ENCODE measurements at regions not wholly inside any gene's neighbourhood (a gene's known extent, or its start where the extent isn't known, plus 50 kb on each side); places are given as distances from the start of the nearest gene placed in this dataset.

DNA sequence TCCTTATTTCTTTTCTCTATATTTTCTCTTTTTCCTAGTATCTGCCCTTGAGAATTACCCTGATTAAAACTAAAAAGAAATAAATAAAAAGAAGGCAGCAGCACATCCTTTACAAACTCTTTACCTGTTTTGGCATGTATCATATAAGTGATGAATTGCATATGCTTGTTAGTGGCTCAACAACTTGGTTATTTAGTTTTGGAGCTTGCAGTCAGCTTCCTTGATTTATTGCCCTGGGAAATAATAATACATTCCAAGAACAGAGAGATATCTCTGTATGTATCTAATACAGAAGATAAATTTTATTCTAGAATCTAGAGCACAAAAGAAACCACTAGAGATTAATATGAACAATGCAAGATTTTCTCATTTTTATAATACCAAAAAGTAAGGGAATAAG is 139.8 kb upstream of the ZC3H15 start:
- no peak overlapping the region for H3K4me3 ChIP-seq (ENCODE audit: low read depth, low read length)
- Mint-ChIP-seq H3K9me3 (ENCODE audit: unreplicated experiment) (no peaks in the 10 kb centered on the region), H3K4me3 (ENCODE audit: unreplicated experiment) (no peak overlapping the region), H3K36me3 (ENCODE audit: insufficient read depth, unreplicated experiment) (no peaks in the 10 kb centered on the region), H3K27me3 (ENCODE audit: insufficient read depth, unreplicated experiment) (no peaks in the 10 kb centered on the region), H3K27ac (ENCODE audit: unreplicated experiment) (no peak overlapping the region), H3K4me1 (ENCODE audit: low read depth, unreplicated experiment) (no peaks in the 10 kb centered on the region)
- no peaks in the 10 kb centered on the region for H3K4me1 ChIP-seq
- no peaks in the 10 kb centered on the region for H3K27me3 ChIP-seq (replicated peaks; ENCODE audit: control insufficient read depth, insufficient read depth, low read length)
- intact Hi-C loops (cut with micrococcal nuclease; ENCODE audit: unreplicated experiment), result no loop called here
- H3K9me3 ChIP-seq, result no peaks in the 10 kb centered on the region
- BruUV-seq (replicated peaks), result no TSS peak
- DNase-seq, result no peak
- H3K36me3 ChIP-seq (ENCODE audit: control insufficient read depth, insufficient read depth, low read length), result no peaks in the 10 kb centered on the region
- POLR2A ChIA-PET, result no interaction called here
- CTCF ChIA-PET, result no interaction called here
- TF ChIP-seq, protein P1, sequence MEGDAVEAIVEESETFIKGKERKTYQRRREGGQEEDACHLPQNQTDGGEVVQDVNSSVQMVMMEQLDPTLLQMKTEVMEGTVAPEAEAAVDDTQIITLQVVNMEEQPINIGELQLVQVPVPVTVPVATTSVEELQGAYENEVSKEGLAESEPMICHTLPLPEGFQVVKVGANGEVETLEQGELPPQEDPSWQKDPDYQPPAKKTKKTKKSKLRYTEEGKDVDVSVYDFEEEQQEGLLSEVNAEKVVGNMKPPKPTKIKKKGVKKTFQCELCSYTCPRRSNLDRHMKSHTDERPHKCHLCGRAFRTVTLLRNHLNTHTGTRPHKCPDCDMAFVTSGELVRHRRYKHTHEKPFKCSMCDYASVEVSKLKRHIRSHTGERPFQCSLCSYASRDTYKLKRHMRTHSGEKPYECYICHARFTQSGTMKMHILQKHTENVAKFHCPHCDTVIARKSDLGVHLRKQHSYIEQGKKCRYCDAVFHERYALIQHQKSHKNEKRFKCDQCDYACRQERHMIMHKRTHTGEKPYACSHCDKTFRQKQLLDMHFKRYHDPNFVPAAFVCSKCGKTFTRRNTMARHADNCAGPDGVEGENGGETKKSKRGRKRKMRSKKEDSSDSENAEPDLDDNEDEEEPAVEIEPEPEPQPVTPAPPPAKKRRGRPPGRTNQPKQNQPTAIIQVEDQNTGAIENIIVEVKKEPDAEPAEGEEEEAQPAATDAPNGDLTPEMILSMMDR (IDR thresholded peaks at IDR 0.05; ENCODE audit: insufficient read depth in 1 of 2, low read depth in 1 of 2, low read length in 1 of 2, severe bottlenecking in 1 of 2, unreplicated experiment in 1 of 2), result no peak

- H3K36me3 ChIP-seq (ENCODE audit: control insufficient read depth, insufficient read depth, low read length), result no peaks in the 10 kb centered on the region
- TF ChIP-seq, protein P1 (IDR thresholded peaks at IDR 0.05; ENCODE audit: insufficient read depth in 1 of 2, low read depth in 1 of 2, low read length in 1 of 2, severe bottlenecking in 1 of 2, unreplicated experiment in 1 of 2), result no peak
- CTCF ChIA-PET, result no interaction called here
- H3K4me1 ChIP-seq, result no peaks in the 10 kb centered on the region
- H3K9me3 ChIP-seq, result no peaks in the 10 kb centered on the region
- intact Hi-C loops (cut with micrococcal nuclease; ENCODE audit: unreplicated experiment), result no loop called here
- POLR2A ChIA-PET, result no interaction called here
- H3K27me3 ChIP-seq (replicated peaks; ENCODE audit: control insufficient read depth, insufficient read depth, low read length), result no peaks in the 10 kb centered on the region
- no peak overlapping the region for H3K4me3 ChIP-seq (ENCODE audit: low read depth, low read length)
- Mint-ChIP-seq H3K36me3 (ENCODE audit: insufficient read depth, unreplicated experiment) (no peaks in the 10 kb centered on the region), H3K27me3 (ENCODE audit: insufficient read depth, unreplicated experiment) (no peaks in the 10 kb centered on the region), H3K4me1 (ENCODE audit: low read depth, unreplicated experiment) (no peaks in the 10 kb centered on the region), H3K27ac (ENCODE audit: unreplicated experiment) (no peak overlapping the region), H3K4me3 (ENCODE audit: unreplicated experiment) (no peak overlapping the region), H3K9me3 (ENCODE audit: unreplicated experiment) (peaks cover 5% of the 10 kb centered on the region)
- BruUV-seq (replicated peaks), result no TSS peak
- no peak for DNase-seq
Observed at GRCh38 chr2:186347472-186347871, 138.6 kb upstream of the ZC3H15 start.

- ChIA-PET POLR2A (no interaction called here), CTCF (no interaction called here)
- Mint-ChIP-seq H3K4me3 (ENCODE audit: unreplicated experiment) (no peak overlapping the region), H3K4me1 (ENCODE audit: low read depth, unreplicated experiment) (no peaks in the 10 kb centered on the region), H3K27me3 (ENCODE audit: insufficient read depth, unreplicated experiment) (no peaks in the 10 kb centered on the region), H3K27ac (ENCODE audit: unreplicated experiment) (no peak overlapping the region), H3K9me3 (ENCODE audit: unreplicated experiment) (peaks cover 12% of the 10 kb centered on the region), H3K36me3 (ENCODE audit: insufficient read depth, unreplicated experiment) (no peaks in the 10 kb centered on the region)
- no peaks in the 10 kb centered on the region for H3K9me3 ChIP-seq
- H3K4me1 ChIP-seq, result no peaks in the 10 kb centered on the region
- TF ChIP-seq, protein P1 (IDR thresholded peaks at IDR 0.05; ENCODE audit: insufficient read depth in 1 of 2, low read depth in 1 of 2, low read length in 1 of 2, severe bottlenecking in 1 of 2, unreplicated experiment in 1 of 2), result no peak
- no peaks in the 10 kb centered on the region for H3K27me3 ChIP-seq (replicated peaks; ENCODE audit: control insufficient read depth, insufficient read depth, low read length)
- BruUV-seq (replicated peaks), result no TSS peak
- intact Hi-C loops (cut with micrococcal nuclease; ENCODE audit: unreplicated experiment), result no loop called here
- H3K4me3 ChIP-seq (ENCODE audit: low read depth, low read length), result no peak overlapping the region
- no peak for DNase-seq
- no peaks in the 10 kb centered on the region for H3K36me3 ChIP-seq (ENCODE audit: control insufficient read depth, insufficient read depth, low read length)
Observed at GRCh38 chr2:186348200-186348599, 137.9 kb upstream of the ZC3H15 start.
